ENCODE measurements at regions not wholly inside any gene's neighbourhood (a gene's known extent, or its start where the extent isn't known, plus 50 kb on each side); places are given as distances from the start of the nearest gene placed in this dataset.

DNA sequence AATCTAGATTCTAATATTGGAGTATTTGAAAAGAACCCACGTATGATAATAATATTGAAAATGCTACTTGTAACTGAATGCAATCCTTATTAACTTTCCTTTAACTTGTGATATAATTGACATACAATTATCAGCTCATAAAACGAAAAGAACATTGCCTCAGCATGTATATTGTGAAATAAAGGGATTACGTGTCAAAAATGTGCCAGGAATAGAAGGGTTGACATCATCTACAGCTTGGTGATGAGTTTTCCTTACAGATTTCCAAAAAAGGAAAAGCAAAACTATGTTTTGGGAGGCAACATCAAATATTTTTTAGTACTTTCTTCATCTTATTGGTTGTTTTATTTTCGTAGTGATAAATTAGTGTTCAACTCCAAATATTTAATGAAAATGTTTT is 266.0 kb upstream of the PTGER4 start:
- DNase-seq, result peak; percentile 37

GRCh38 chr5:40412771-40413170 is 266.9 kb upstream of the PTGER4 start:
- DNase-seq, result no peak

DNA sequence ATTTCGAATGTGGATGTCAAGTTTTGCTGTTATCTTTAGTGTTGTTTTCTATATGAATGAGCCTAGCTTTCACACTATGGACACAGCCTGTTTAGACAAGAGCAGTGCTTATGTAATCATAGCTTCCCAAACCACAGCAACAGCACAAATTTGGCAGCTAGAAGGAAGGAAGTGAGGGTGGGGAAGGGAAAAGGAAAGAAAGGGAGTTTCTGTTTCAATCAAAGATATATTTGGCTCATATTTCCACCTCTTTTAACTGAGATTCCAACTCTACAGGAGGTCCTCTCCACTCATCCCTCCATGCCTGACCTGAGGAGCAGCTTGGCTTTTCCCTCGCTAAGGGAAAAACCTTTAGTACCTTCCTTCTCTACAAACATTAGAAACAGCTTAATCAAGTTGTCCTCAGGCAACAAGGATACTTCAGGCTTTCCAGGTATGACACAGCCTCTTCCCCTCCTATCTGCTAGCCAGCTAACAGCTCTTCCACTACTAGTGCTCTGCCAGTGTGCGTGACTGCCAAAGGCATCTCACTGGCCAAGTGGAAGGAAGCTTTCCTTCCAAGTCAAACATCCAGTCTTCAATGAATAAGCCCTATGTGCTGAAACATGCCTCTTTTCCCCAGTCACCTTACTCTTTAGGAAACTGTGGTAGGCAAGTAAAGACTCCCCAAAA is 268.6 kb upstream of the PTGER4 start:
- peak; percentile 69 for DNase-seq

DNA sequence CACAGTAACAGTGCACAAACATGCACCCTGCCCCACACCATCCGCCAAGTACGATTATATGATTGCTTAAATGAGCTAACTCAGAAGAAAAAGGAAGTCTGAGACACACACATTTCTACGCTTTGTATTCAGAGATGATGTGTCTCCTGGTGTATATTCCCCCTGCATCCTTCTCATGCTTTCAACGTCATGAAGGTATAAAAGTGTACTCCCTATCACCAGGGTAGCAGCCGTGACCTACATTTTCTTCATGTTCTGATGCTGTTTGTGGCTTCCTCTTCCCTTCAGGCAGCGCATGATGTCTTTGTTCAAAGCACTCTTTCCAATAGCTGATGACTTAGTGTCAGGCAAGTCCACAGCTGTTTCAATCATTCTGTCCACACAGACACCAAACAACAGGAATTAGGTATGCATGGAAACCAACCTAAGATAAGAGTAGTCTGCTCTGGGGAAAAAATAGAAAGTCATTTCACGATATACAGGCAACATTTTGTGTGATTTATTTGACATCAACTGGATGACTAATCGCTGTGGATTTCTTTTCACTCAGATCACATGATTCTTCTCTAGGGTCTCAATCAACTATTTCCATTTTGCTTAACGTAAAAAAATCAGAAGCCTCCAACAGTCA is 269.4 kb upstream of the PTGER4 start:
- peak; percentile 92 for DNase-seq

DNA sequence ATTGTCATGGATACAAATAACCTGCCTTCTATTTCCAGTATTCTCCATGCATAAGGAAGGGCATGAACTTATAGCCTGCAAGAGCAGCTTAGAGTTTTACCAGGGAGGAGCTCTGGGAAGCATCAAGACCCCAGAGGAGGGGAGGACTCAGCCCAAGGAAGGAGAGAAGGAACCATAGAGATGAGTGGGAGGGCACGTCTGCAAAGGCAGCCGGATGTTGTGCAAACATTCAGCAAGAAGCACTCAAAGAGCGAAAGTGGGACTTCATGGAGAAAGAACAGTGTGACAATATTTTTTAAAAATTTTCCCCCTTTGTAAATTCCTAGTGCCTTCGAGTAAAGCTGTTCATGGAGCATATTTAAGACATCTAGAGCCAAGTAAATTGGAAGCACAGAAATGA is 270.1 kb upstream of the PTGER4 start:
- DNase-seq, result no peak

GRCh38 chr5:40406741-40407211 is 272.9 kb upstream of the PTGER4 start:
- no peak for DNase-seq

GRCh38 chr5:40405996-40406740 is 273.5 kb upstream of the PTGER4 start:
- DNase-seq, result no peak

- no peak for DNase-seq
These were observed 274.5 kb upstream of the PTGER4 start for GRCh38 chr5:40405230-40405629.

- DNase-seq, result no peak
These were observed 275.1 kb upstream of the PTGER4 start for GRCh38 chr5:40404613-40405012.

DNA sequence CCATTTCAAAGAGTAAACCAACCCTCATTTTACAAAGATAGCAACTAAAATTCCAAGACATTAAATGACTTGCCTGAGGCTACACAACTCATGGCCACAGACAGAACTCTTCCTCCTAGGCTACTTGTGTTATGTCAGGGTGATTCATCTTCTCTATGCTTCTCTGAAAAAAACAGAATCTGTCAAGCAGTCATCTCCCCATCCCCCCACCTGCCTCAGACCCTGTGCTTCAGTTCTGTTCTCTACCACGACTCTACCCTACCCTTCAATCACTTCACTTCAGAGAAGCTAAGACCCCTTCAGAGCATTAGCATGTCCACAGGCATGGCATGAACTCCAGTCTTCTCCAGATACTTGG is 277.7 kb upstream of the PTGER4 start:
- DNase-seq, result peak; percentile 16

DNA sequence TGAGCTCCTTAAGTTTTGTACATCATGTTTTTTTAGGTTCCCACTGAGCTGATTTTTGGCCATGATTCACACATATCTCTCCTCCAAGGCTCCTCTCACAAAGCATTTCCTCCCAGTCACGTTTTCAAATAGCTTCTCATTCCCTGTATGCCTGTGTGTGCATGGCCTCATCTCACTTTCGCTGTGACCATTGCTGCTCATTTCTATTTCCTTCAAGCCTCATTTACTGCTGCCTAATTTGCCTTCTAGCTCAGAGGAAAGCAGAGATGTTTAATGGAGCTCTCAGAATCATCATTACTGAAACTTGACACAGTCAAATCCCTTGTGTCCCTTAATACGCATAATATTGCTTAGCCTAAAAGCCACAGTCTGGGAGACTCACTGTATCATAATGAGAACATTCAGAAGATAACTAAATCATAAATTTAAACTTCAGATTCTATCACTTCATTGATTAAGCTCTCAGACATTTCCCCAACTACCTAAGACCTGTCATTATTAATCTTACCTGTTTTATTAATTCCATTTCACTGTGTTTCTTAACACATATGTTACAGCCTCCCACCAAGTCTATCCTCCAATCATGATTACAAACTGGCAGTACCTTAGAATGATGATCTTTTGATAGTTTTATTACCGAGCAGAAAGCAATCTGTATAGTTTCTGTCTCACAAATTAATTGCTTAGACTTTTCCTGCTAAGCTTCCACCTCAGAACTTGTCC is 278.3 kb upstream of the PTGER4 start:
- DNase-seq, result peak; percentile 15

DNA sequence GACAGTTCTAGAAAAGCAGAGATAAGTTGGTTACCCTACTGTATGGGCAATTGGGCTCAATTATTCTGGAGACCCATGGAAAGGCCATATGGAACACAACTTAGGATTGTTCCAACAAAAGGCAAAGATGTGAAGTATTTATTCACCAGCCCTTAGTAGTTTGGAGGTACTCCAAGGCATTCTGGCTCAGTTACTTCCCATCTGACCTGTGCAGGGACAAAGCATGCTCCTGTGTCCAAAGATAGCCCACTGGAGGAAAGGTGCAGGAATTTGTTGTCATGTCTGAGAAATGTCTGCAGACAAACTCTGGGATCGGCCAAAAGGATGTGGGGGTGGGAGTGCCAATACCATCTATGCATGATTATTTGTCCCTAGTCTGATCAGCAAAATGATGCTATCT is 279.5 kb upstream of the PTGER4 start:
- DNase-seq, result no peak

GRCh38 chr5:40399349-40399748 is 280.4 kb upstream of the PTGER4 start:
- DNase-seq, result peak; percentile 53

GRCh38 chr5:40397976-40398375 is 281.7 kb upstream of the PTGER4 start:
- no peak for DNase-seq

DNA sequence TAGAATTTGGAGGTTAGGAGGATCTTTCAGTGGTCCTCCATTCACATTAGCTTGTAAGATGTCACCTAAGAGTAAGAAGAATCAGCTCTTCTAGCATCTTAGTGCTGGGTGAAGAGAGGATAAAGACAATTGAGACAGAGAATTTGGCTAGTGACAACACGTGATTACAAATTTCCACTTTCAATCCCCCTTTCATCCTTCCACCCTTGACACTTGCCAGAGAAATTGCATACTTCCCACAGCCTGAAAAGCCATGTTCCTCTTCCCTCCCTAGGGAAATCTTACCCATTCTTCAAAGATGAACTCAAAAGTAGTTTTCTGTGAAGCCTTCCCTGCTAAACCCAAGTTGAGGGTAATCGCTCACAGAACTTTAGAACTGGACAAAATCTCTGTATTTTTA is 282.6 kb upstream of the PTGER4 start:
- DNase-seq, result no peak

DNA sequence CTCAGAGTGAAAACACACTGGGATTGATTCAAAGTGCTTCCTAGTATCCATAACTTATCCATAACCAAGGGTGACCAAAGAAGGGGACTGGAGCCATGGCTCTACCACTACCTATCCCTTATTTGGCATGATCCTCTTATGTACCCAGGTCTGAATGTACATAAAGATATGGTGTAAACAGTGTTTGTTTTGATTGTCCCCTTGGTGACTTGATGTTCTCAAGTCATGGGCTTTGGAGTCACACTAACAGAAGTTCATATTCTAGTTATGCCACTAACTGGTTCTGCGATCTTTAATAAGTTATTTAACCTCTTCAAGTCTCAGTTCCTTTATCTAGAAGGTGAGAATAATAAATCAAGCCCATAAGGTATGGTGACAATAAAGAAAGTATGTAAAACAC is 283.4 kb upstream of the PTGER4 start:
- DNase-seq, result no peak

- no peak for DNase-seq
These were observed 284.5 kb upstream of the PTGER4 start for GRCh38 chr5:40395251-40395650.

- no peak for DNase-seq
These were observed 285.0 kb upstream of the PTGER4 start for GRCh38 chr5:40394698-40395097.

DNA sequence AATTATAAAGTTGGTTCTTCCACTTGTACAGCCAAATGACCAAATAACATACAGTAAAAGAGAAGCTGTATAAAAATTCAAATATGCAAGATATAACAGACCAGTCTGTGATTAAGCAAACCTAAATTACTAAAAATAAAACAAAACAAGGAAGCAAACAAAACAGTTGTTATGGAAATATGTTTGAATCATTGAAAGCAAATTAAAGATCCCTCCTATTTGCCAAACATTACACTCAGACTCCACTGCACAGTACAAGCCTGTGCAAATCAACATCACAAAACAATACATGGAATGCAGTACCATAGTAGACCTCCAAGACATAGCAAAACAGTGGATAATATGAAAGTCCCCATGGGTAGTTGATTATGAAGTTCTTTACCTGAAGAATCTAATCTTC is 288.1 kb upstream of the PTGER4 start:
- no peak for DNase-seq

DNA sequence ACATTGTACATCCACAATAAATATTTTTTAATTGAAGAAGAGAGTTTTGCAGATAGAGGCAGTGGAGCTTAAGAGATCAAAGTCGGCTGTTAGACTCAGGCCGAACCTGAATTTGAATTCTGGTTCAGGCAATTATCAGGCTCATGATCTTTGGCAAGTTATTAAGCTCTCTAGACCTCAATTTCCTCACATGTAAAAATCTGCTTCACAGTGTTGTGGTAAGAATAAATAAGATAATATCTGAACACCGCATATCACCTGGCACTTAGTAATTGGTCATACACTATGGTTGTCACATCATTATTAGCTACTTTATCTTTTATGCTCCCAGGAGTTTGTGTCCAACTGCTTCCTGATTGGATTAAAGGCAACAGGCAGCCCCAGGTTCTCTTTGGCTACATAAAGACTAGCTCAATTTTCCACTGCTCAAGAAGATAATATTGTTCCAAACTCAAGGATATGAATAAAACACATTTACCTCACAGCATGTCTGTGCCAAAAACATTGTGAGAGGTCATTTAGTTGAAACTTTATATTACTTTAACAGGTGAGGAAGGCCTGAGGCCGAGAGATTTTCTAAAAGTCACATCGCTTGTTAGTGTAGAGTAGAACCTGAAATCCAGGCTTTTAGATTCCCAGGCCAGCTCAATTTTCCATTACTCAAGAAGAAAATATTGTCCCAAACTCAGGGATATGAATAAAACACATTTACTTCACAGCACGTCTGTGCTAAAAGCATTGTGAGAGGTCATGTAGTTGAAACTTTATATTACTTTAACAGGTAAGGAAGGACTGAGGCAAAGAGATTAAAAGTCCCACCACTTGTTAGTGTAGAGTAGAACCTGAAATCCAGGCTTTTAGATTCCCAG is 289.2 kb upstream of the PTGER4 start:
- no peak for DNase-seq

GRCh38 chr5:40389591-40389990 is 290.1 kb upstream of the PTGER4 start:
- DNase-seq, result no peak

DNA sequence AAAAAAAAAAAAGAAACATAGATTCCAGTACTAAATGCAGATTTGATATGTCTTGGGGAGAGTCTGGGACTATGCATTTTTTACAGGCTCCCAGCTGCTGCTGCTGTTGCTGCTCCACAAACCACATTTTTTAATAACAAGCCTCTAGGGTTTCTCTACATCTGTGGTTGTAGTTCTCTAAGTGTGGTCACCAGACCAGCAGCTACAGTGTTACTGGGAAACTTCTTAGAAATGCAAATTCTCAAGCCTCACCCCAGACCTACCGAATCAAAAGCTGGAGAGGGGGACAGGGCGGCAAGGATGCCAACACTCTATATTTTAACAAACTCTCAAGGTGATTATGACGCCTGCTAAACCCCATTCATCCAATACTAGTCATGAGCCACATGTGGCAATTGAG is 293.4 kb upstream of the PTGER4 start:
- peak; percentile 36 for DNase-seq

GRCh38 chr5:40385544-40385943 is 294.2 kb upstream of the PTGER4 start:
- DNase-seq, result peak; percentile 26
